ENCODE measurements at regions not wholly inside any gene's neighbourhood (a gene's known extent, or its start where the extent isn't known, plus 50 kb on each side); places are given as distances from the start of the nearest gene placed in this dataset.

DNA sequence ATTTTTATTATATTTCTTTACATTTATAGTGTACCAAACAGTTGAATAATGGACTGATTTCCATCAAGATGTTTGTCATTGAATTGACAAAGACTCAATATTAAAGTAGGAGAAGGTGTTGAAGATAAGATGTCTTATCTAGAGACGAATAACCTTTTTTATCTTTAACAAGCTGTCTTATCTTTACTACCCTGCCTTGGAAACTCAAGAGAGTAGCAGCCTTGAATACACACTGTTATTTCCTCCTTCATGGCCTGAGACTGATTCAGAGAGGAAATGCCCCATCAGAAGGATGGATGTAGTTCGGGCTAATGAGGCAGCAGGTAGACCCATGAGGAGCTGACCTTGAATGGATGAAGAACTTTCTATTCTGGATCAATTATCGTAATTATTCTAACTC, 365.1 kb upstream of the SEMA6D start:
- TF ChIP-seq EZH2 (optimal IDR thresholded peaks at IDR 0.05; ENCODE audit: low read depth, low read length) (no peak), EZH2phosphoT487 (IDR thresholded peaks at IDR 0.05; ENCODE audit: low read length) (no peak)
- TF ChIP-seq, protein P1, sequence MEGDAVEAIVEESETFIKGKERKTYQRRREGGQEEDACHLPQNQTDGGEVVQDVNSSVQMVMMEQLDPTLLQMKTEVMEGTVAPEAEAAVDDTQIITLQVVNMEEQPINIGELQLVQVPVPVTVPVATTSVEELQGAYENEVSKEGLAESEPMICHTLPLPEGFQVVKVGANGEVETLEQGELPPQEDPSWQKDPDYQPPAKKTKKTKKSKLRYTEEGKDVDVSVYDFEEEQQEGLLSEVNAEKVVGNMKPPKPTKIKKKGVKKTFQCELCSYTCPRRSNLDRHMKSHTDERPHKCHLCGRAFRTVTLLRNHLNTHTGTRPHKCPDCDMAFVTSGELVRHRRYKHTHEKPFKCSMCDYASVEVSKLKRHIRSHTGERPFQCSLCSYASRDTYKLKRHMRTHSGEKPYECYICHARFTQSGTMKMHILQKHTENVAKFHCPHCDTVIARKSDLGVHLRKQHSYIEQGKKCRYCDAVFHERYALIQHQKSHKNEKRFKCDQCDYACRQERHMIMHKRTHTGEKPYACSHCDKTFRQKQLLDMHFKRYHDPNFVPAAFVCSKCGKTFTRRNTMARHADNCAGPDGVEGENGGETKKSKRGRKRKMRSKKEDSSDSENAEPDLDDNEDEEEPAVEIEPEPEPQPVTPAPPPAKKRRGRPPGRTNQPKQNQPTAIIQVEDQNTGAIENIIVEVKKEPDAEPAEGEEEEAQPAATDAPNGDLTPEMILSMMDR (IDR thresholded peaks at IDR 0.05; ENCODE audit: low read length), result no peak

All from MM.1S (cell line).